HG03432 (cell line): ENCODE measurements at regions not wholly inside any gene's neighbourhood (a gene's known extent, or its start where the extent isn't known, plus 50 kb on each side); places are given as distances from the start of the nearest gene placed in this dataset.
"Not testable (repeated sequence)": the region's sequence is repeated elsewhere in the genome, so short reads cannot be mapped to it uniquely, and the experiment has no call there.

ENCODE experiments used
- ATAC-seq: cut with Tn5 transposase; IDR thresholded peaks from one replicate; pipeline ENCODE4 v1.9.1; 2021; ENCODE audit warnings: mild to moderate bottlenecking, moderate library complexity; ENCODE audit not compliant: unreplicated experiment

GRCh38 chr14:43479596-43480195 is 1027.4 kb downstream of the FSCB start:
- no peak for ATAC-seq

GRCh38 chr14:43476822-43477221 is 1030.3 kb downstream of the FSCB start:
- ATAC-seq = no peak

- ATAC-seq = no peak
Measured at GRCh38 chr14:43475757-43476156, 1031.3 kb downstream of the FSCB start.

- ATAC-seq = no peak
Measured at GRCh38 chr14:43471595-43471994, 1035.5 kb downstream of the FSCB start.

- no peak for ATAC-seq
Measured at GRCh38 chr14:43464968-43465367, 1042.1 kb downstream of the FSCB start.

- no peak for ATAC-seq
Measured at GRCh38 chr14:43449291-43449690, 1057.8 kb downstream of the FSCB start.

GRCh38 chr14:43438056-43438455 is 1069.0 kb downstream of the FSCB start:
- ATAC-seq = no peak

- no peak for ATAC-seq
Measured at GRCh38 chr14:43418324-43418723, 1088.8 kb downstream of the FSCB start.

- ATAC-seq = no peak
Measured at GRCh38 chr14:43413084-43413483, 1094.0 kb downstream of the FSCB start.

GRCh38 chr14:43411841-43412240 is 1095.2 kb downstream of the FSCB start:
- ATAC-seq = no peak

GRCh38 chr14:43410631-43411030 is 1096.5 kb downstream of the FSCB start:
- no peak for ATAC-seq

- ATAC-seq = no peak
Measured at GRCh38 chr14:43408472-43408871, 1098.6 kb downstream of the FSCB start.

GRCh38 chr14:43407706-43408105 is 1099.4 kb downstream of the FSCB start:
- no peak for ATAC-seq

- ATAC-seq = no peak
Measured at GRCh38 chr14:43406931-43407330, 1100.2 kb downstream of the FSCB start.

GRCh38 chr14:43399289-43399688 is 1107.8 kb downstream of the FSCB start:
- ATAC-seq = no peak

- not testable (repeated sequence) for ATAC-seq
Measured at GRCh38 chr14:43370565-43370896, 1136.6 kb downstream of the FSCB start.

GRCh38 chr14:43369710-43370564 is 1137.1 kb downstream of the FSCB start:
- ATAC-seq = no peak

- no peak for ATAC-seq
Measured at GRCh38 chr14:43362586-43362985, 1144.5 kb downstream of the FSCB start.

GRCh38 chr14:43361751-43362150 is 1145.3 kb downstream of the FSCB start:
- no peak for ATAC-seq

GRCh38 chr14:43360239-43360638 is 1146.8 kb downstream of the FSCB start:
- ATAC-seq = no peak

- no peak for ATAC-seq
Measured at GRCh38 chr14:43359317-43359716, 1147.8 kb downstream of the FSCB start.

GRCh38 chr14:43356979-43357545 is 1150.0 kb downstream of the FSCB start:
- no peak for ATAC-seq
